HepG2 (cell line): ENCODE measurements at regions not wholly inside any gene's neighbourhood (a gene's known extent, or its start where the extent isn't known, plus 50 kb on each side); places are given as distances from the start of the nearest gene placed in this dataset.

ENCODE experiments used
- ATAC-seq: fragments of 200-7000 bp; cut with Tn5 transposase; 3 replicates; pipeline ENCODE4 v1.9.1; 2020; ENCODE audit warnings: mild to moderate bottlenecking, moderate library complexity
- BruUV-seq: library from RNA; stranded (reverse); fragments of 400-500 nt; replicated peaks from 2 replicates; lab custom pipeline; 2021; lab: Mats Ljungman, UMichigan
- CTCF ChIA-PET: fragments of 300-600 bp; formaldehyde crosslinking; extraction: SDS; loops from one replicate; lab custom pipeline; 2021; ENCODE audit warnings: low total read pairs, inconsistent platforms, low intra/inter-chr PET ratio; lab: Yijun Ruan, JAX
- POLR2A ChIA-PET: fragments of 350-600 bp; sonication (Branson Sonifier 250); formaldehyde crosslinking; loops from one replicate; lab custom pipeline; 2020; ENCODE audit warnings: antibody characterized with exemption, inconsistent platforms; lab: Yijun Ruan, JAX
- DNase-seq: peaks from one replicate; pipeline ENCODE4 v3.0.0-alpha.2; 2015; ENCODE audit warnings: low spot score
- FAIRE-seq: peaks from 3 replicates; lab custom pipeline; 2011; peaks lifted over from hg19 to GRCh38; lab: Jason Lieb, UNC
- H2AFZ ChIP-seq: one replicate; pipeline ENCODE4 v1.6.1; 2011; ENCODE audit warnings: low read length, inconsistent platforms
- H3K27ac ChIP-seq: fragments of 300-600 bp; 3 replicates; pipeline ENCODE4 v1.8.0; 2011; ENCODE audit warnings: mixed run types, mild to moderate bottlenecking, mixed read lengths, low read length, inconsistent platforms; ENCODE audit not compliant: insufficient read depth; ENCODE audit errors: extremely low read length
- H3K27me3 ChIP-seq, 2 experiments: fragments of 200-600 bp in 1 of 2; 2 replicates in 1 of 2; 3 replicates in 1 of 2; pipeline versions ENCODE4 v1.6.0 to v1.8.0; 2011; ENCODE audit warnings: low read length in 2 of 2, mild to moderate bottlenecking in 2 of 2, moderate library complexity in 2 of 2, inconsistent platforms in 1 of 2; ENCODE audit not compliant: insufficient read depth in 2 of 2, control insufficient read depth in 1 of 2
- H3K36me3 ChIP-seq, 2 experiments: fragments of 200-600 bp in 1 of 2; replicated peaks in 1 of 2; 2 replicates in 1 of 2; 3 replicates in 1 of 2; pipeline versions ENCODE4 v1.5.1 to v1.8.0; 2011; ENCODE audit warnings: low read length in 2 of 2, inconsistent platforms in 1 of 2; ENCODE audit not compliant: insufficient read depth in 2 of 2, control insufficient read depth in 1 of 2
- H3K4me1 ChIP-seq: 2 replicates; pipeline ENCODE4 v1.5.1; 2012; ENCODE audit warnings: low read length, inconsistent platforms; ENCODE audit not compliant: insufficient read depth
- H3K4me2 ChIP-seq: 2 replicates; pipeline ENCODE4 v1.6.0; 2011; ENCODE audit warnings: low read depth, low read length, inconsistent platforms
- H3K4me3 ChIP-seq, 3 experiments: fragments of 200-600 bp in 1 of 3; sonication (generic), shearing (Covaris generic) in 1 of 3; replicated peaks in 1 of 3; 2 replicates each; pipeline ENCODE4 v1.5.1; 2011 to 2016; ENCODE audit warnings: low read length in 3 of 3, inconsistent platforms in 2 of 3, low read depth in 2 of 3, mild to moderate bottlenecking in 2 of 3, control low read depth in 1 of 3, mixed read lengths in 1 of 3; ENCODE audit not compliant: insufficient read depth in 1 of 3
- H3K79me2 ChIP-seq: one replicate; pipeline ENCODE4 v1.6.1; 2011; ENCODE audit warnings: low read length, inconsistent platforms; ENCODE audit not compliant: insufficient read depth
- H3K9ac ChIP-seq: 2 replicates; pipeline ENCODE4 v1.6.0; 2011; ENCODE audit warnings: mild to moderate bottlenecking, low read depth, low read length, inconsistent platforms; ENCODE audit not compliant: insufficient read depth
- H3K9me3 ChIP-seq: 2 replicates; pipeline ENCODE4 v1.5.1; 2012; ENCODE audit warnings: mild to moderate bottlenecking, low read length
- H4K20me1 ChIP-seq: 2 replicates; pipeline ENCODE4 v1.6.0; 2011; ENCODE audit warnings: inconsistent platforms, mild to moderate bottlenecking, low read length, moderate library complexity; ENCODE audit not compliant: insufficient read depth
- CHD4 ChIP-seq: fragments of 200-600 bp; sonication (generic); IDR thresholded peaks from 2 replicates; pipeline ENCODE4 v1.7.0; 2017; ENCODE audit warnings: mild to moderate bottlenecking, low read length, borderline replicate concordance
- DMTF1 ChIP-seq: sonication (generic); formaldehyde crosslinking; IDR thresholded peaks from 2 replicates; pipeline ENCODE4 v1.4.0; 2020; ENCODE audit warnings: mild to moderate bottlenecking, missing genetic modification reagents
- DZIP1 ChIP-seq: sonication (generic); formaldehyde crosslinking; IDR thresholded peaks from 2 replicates; pipeline ENCODE4 v1.5.0; 2020; ENCODE audit warnings: mild to moderate bottlenecking, missing genetic modification reagents
- ETV6 ChIP-seq: sonication (generic); formaldehyde crosslinking; conservative IDR thresholded peaks from 2 replicates; pipeline ENCODE4 v1.4.0; 2020; ENCODE audit warnings: missing genetic modification reagents
- JARID2 ChIP-seq: sonication (generic); formaldehyde crosslinking; IDR thresholded peaks from 2 replicates; pipeline ENCODE4 v1.8.1; 2023; ENCODE audit warnings: missing genetic modification reagents, inconsistent platforms; ENCODE audit not compliant: insufficient replicate concordance
- RBM22 ChIP-seq: fragments of 200-400 bp; formaldehyde crosslinking; optimal IDR thresholded peaks from 2 replicates; pipeline ENCODE3; 2017; ENCODE audit warnings: mild to moderate bottlenecking, low read length, moderate library complexity
- SIN3B ChIP-seq: fragments of 150-350 bp; IDR thresholded peaks from 2 replicates; pipeline ENCODE4 v1.6.1; 2014; ENCODE audit warnings: low read length
- ZEB1 ChIP-seq: IDR thresholded peaks from 2 replicates; pipeline ENCODE4 v1.6.1; 2012; ENCODE audit warnings: mild to moderate bottlenecking, low read depth, inconsistent platforms; ENCODE audit not compliant: insufficient replicate concordance
- ZMYM4 ChIP-seq: sonication (generic); formaldehyde crosslinking; IDR thresholded peaks from 2 replicates; pipeline ENCODE4 v1.8.1; 2023; ENCODE audit warnings: mild to moderate bottlenecking, missing genetic modification reagents
- WGBS: methylation state at CpG from one replicate; pipeline ENCODE4 v1.1.6; 2017; ENCODE audit warnings: low lambda C conversion rate; 5-methylcytosine and 5-hydroxymethylcytosine counted together
- in situ Hi-C: cut with HindIII; loops from 2 replicates; pipeline ENCODE4 v1.10.0; 2017; ENCODE audit warnings: low pct_unique_long_range_greater_than_20kb; ENCODE audit not compliant: extremely low pct_ligation_motif_present
- intact Hi-C: fragments of 100-400 bp; cut with micrococcal nuclease; formaldehyde crosslinking; loops from one replicate; pipeline ENCODE4 v1.10.0; 2022; ENCODE audit not compliant: unreplicated experiment
- TF ChIP-seq, protein P1 (sequence below), 2 experiments: fragments of 450-650 bp in 1 of 2; sonication (generic) in 1 of 2; formaldehyde crosslinking in 1 of 2; IDR thresholded peaks; 2 replicates each; pipeline versions ENCODE4 v1.6.1 to v1.8.0; 2016 to 2022; ENCODE audit warnings: antibody characterized with exemption in 1 of 2, mild to moderate bottlenecking in 1 of 2, missing genetic modification reagents in 1 of 2

DNA sequence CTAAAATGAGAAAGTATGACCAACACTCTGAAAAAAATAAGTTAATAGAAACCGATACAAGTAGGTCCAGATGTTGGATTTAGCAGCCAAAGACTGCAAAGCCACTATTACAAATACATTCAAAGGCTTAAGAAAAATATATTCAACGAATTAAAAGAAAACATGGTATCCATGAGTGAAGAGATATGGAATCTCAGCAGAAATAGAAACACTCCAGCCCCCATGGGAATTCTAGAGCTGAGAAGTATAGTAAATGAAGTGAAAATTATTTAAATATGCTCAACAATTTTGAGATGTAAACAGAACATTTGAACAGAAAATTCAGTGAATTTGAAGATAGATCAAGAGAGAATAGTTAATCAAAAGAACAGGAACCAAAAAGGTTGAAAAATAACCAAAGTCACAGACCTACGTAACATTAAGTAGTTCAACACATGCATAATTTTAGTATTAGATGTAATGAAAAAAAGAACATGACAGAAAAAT lies 72.0 kb upstream of the WIPF3 start:
- in situ Hi-C loops (no loop called here), intact Hi-C loops (no loop called here)
- Histone ChIP-seq H3K27ac (no peak overlapping the region), H3K36me3 (no peaks in the 10 kb centered on the region), H4K20me1 (no peaks in the 10 kb centered on the region), H2AFZ (no peak overlapping the region), H3K9ac (no peak overlapping the region), H3K4me1 (no peaks in the 10 kb centered on the region), H3K27me3 (no peaks in the 10 kb centered on the region), H3K9me3 (no peaks in the 10 kb centered on the region), H3K4me2 (no peak overlapping the region), H3K4me3 (no peak overlapping the region), H3K79me2 (no peaks in the 10 kb centered on the region)
- CTCF ChIA-PET, result no interaction called here
- no peak for ATAC-seq
- 22% methylated on average over 3 of the region's 3 CpGs for WGBS
- no peak for DNase-seq
- no peak for FAIRE-seq
- BruUV-seq, result no TSS peak
- POLR2A ChIA-PET, result no interaction called here
- TF ChIP-seq, protein P1, sequence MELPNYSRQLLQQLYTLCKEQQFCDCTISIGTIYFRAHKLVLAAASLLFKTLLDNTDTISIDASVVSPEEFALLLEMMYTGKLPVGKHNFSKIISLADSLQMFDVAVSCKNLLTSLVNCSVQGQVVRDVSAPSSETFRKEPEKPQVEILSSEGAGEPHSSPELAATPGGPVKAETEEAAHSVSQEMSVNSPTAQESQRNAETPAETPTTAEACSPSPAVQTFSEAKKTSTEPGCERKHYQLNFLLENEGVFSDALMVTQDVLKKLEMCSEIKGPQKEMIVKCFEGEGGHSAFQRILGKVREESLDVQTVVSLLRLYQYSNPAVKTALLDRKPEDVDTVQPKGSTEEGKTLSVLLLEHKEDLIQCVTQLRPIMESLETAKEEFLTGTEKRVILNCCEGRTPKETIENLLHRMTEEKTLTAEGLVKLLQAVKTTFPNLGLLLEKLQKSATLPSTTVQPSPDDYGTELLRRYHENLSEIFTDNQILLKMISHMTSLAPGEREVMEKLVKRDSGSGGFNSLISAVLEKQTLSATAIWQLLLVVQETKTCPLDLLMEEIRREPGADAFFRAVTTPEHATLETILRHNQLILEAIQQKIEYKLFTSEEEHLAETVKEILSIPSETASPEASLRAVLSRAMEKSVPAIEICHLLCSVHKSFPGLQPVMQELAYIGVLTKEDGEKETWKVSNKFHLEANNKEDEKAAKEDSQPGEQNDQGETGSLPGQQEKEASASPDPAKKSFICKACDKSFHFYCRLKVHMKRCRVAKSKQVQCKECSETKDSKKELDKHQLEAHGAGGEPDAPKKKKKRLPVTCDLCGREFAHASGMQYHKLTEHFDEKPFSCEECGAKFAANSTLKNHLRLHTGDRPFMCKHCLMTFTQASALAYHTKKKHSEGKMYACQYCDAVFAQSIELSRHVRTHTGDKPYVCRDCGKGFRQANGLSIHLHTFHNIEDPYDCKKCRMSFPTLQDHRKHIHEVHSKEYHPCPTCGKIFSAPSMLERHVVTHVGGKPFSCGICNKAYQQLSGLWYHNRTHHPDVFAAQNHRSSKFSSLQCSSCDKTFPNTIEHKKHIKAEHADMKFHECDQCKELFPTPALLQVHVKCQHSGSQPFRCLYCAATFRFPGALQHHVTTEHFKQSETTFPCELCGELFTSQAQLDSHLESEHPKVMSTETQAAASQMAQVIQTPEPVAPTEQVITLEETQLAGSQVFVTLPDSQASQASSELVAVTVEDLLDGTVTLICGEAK (IDR thresholded peaks at IDR 0.05), result no peak
- TF ChIP-seq, protein P1 (CRISPR knock-in tag; IDR thresholded peaks at IDR 0.05), result no peak
- TF ChIP-seq ZMYM4 (CRISPR knock-in tag), result no peak
- no peak for TF ChIP-seq RBM22
- TF ChIP-seq DMTF1 (CRISPR knock-in tag), result no peak
- TF ChIP-seq ETV6, result no peak
- no peak for TF ChIP-seq CHD4
- no peak for TF ChIP-seq ZEB1
- TF ChIP-seq JARID2, result no peak
- no peak for TF ChIP-seq DZIP1 (CRISPR knock-in tag)
- TF ChIP-seq SIN3B, result no peak
